HEK293T (cell line): ENCODE measurements at regions not wholly inside any gene's neighbourhood (a gene's known extent, or its start where the extent isn't known, plus 50 kb on each side); places are given as distances from the start of the nearest gene placed in this dataset.

Experiments
- CTCF ChIA-PET: fragments of 350-600 bp; formaldehyde crosslinking; extraction: SDS; loops from one replicate; lab custom pipeline; 2021; ENCODE audit warnings: antibody characterized with exemption, inconsistent platforms; lab: Yijun Ruan, JAX
- POLR2A ChIA-PET: fragments of 350-600 bp; formaldehyde crosslinking; extraction: SDS; loops from one replicate; lab custom pipeline; 2020; ENCODE audit warnings: antibody characterized with exemption, inconsistent platforms; lab: Yijun Ruan, JAX
- DNase-seq: peaks from one replicate; pipeline ENCODE4 v3.0.0; 2012; ENCODE audit warnings: mixed read lengths; ENCODE audit errors: extremely low spot score
- ARNT ChIP-seq: fragments of 450-650 bp; IDR thresholded peaks from 2 replicates; pipeline ENCODE4 v1.6.1; 2017; ENCODE audit warnings: mild to moderate bottlenecking
- BHLHE40 ChIP-seq: fragments of 450-650 bp; IDR thresholded peaks from 2 replicates; pipeline ENCODE4 v1.6.1; 2016; ENCODE audit warnings: mild to moderate bottlenecking, moderate library complexity, borderline replicate concordance
- CTBP1 ChIP-seq: fragments of 450-650 bp; IDR thresholded peaks from 2 replicates; pipeline ENCODE4 v1.6.1; 2016; ENCODE audit warnings: borderline replicate concordance
- ELF4 ChIP-seq: fragments of 450-650 bp; IDR thresholded peaks from 2 replicates; pipeline ENCODE4 v1.6.1; 2017; ENCODE audit warnings: antibody characterized with exemption
- FOXA1 ChIP-seq: fragments of 450-650 bp; IDR thresholded peaks from 2 replicates; pipeline ENCODE4 v1.6.1; 2016; ENCODE audit warnings: mild to moderate bottlenecking
- FOXK2 ChIP-seq: fragments of 450-650 bp; IDR thresholded peaks from 2 replicates; pipeline ENCODE4 v1.6.1; 2016; ENCODE audit warnings: mild to moderate bottlenecking
- FOXM1 ChIP-seq: fragments of 450-650 bp; IDR thresholded peaks from 2 replicates; pipeline ENCODE4 v1.6.1; 2017; ENCODE audit warnings: mild to moderate bottlenecking, borderline replicate concordance
- HDGF ChIP-seq: fragments of 450-650 bp; IDR thresholded peaks from 2 replicates; pipeline ENCODE4 v1.6.1; 2017; ENCODE audit warnings: antibody characterized with exemption, borderline replicate concordance
- L3MBTL2 ChIP-seq: fragments of 450-650 bp; conservative IDR thresholded peaks from 2 replicates; pipeline ENCODE4 v1.6.1; 2016; ENCODE audit warnings: mild to moderate bottlenecking
- LEF1 ChIP-seq: fragments of 450-650 bp; IDR thresholded peaks from 2 replicates; pipeline ENCODE4 v1.6.1; 2017; ENCODE audit warnings: mild to moderate bottlenecking, borderline replicate concordance
- NFRKB ChIP-seq: fragments of 450-650 bp; IDR thresholded peaks from 2 replicates; pipeline ENCODE4 v1.6.1; 2016; ENCODE audit warnings: mild to moderate bottlenecking, moderate library complexity
- SP1 ChIP-seq: fragments of 450-650 bp; IDR thresholded peaks from 2 replicates; pipeline ENCODE4 v1.6.1; 2017
- SUZ12 ChIP-seq: fragments of 450-650 bp; IDR thresholded peaks from 2 replicates; pipeline ENCODE4 v1.6.1; 2016; ENCODE audit warnings: mild to moderate bottlenecking
- TARDBP ChIP-seq: fragments of 450-650 bp; IDR thresholded peaks from 2 replicates; pipeline ENCODE4 v1.6.1; 2016
- ZNF384 ChIP-seq: fragments of 450-650 bp; IDR thresholded peaks from 2 replicates; pipeline ENCODE4 v1.6.1; 2016
- TF ChIP-seq, protein P1 (sequence below): fragments of 450-650 bp; IDR thresholded peaks from 2 replicates; pipeline ENCODE4 v1.6.1; 2016

DNA sequence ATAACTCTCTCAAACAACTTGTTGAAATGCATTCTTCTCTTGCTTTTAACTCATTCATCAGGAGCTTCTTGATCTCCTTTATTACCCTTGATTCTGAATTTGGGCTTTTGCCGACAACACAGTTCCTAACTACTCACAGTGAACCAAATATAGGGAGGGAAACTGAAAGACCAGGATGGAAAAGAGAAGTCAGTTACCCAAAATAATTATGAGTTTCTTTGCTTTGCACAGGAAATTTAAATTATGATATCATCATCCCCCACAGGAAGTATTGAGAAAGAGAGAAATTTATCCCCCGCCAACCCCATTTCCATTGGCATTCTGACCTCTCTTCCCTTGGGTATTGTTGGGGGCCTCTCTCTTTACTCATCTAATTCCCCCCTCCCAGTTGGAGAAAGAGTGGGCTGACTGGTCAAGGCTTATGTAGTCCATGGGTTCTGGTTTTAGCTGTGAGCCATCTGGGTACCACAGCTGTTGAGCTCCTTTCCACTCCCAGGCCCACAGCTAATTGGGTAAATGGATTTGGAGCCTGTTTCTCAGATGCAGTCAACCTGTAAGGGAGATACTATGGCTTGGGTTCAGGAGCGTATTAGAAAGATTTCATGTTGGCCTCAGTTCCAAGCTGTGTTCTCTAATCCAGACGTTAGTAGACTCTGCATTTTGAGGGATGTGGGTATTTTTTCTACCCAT, 109.0 kb downstream of the FZD1 start:
- ChIA-PET POLR2A (no interaction called here), CTCF (no interaction called here)
- DNase-seq = no peak
- TF ChIP-seq FOXK2 (no peak), BHLHE40 (no peak), FOXA1 (no peak), L3MBTL2 (no peak), FOXM1 (no peak), SUZ12 (no peak), TARDBP (no peak), HDGF (no peak), NFRKB (no peak), SP1 (no peak), ZNF384 (no peak), CTBP1 (no peak), ELF4 (no peak), ARNT (no peak)
- TF ChIP-seq, protein P1, sequence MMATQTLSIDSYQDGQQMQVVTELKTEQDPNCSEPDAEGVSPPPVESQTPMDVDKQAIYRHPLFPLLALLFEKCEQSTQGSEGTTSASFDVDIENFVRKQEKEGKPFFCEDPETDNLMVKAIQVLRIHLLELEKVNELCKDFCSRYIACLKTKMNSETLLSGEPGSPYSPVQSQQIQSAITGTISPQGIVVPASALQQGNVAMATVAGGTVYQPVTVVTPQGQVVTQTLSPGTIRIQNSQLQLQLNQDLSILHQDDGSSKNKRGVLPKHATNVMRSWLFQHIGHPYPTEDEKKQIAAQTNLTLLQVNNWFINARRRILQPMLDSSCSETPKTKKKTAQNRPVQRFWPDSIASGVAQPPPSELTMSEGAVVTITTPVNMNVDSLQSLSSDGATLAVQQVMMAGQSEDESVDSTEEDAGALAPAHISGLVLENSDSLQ = no peak

DNA sequence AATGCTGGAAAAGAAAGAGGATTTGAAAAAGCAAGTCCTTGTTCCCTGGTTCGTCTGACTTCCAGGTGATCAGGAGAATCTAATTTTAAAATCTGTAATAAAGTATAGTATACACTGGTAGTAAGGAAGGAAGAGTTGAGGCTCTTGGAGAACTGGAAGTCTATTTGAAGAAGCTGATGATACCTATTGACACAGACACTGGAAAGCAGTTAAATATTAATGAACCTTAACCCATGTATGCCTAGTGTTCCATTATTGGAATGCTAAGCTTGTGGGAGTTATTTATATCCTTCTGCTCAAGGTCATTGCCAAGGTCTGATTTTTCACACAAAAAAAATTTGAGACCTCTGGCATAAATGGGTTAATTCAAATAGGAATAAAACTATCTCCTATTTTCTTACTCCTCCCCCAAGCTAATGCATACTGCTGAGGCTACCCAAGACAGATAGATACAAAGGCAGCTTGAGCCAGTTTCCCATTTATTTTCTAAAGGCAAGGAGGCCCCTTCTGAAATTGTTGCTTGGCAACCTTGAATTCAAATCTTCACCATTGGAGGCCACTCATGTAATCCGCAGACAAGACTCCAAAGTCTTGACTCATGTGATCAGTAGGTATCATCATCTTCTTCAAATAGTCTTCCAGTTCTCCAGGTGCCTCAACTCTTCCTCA, 110.2 kb downstream of the FZD1 start:
- TF ChIP-seq CTBP1 = no peak
- TF ChIP-seq FOXK2 = no peak
- TF ChIP-seq ARNT = no peak
- TF ChIP-seq ELF4 = no peak
- no peak for TF ChIP-seq L3MBTL2
- no peak for TF ChIP-seq LEF1
- TF ChIP-seq FOXA1 = no peak
- TF ChIP-seq, protein P1 = no peak
- no peak for TF ChIP-seq NFRKB
- no peak for TF ChIP-seq SP1
- no peak for TF ChIP-seq ZNF384
- no peak for TF ChIP-seq BHLHE40
- no peak for TF ChIP-seq TARDBP
- TF ChIP-seq FOXM1 = no peak
- no peak for TF ChIP-seq HDGF
- no peak for TF ChIP-seq SUZ12
- ChIA-PET POLR2A (no interaction called here), CTCF (no interaction called here)
- DNase-seq = no peak

DNA sequence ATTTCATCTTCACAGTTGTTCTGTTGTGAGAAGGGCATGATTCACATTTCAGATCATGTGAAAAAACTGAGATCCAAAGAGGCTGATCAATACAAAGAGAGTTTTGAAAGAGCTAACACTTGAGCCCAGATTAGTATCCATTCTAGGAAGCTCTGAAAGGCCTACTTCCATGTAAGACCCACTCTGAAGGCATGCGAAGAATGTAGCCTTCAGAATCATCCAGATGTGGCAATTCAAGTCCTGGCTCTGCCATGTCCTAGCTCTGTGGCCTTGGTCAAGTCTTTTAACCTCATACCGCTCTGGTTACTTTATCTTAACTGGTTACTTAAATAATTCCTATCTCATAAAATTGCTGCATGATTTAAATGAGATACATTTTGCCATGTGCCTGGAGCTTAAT, 111.1 kb downstream of the FZD1 start:
- no peak for DNase-seq
- ChIA-PET POLR2A (no interaction called here), CTCF (no interaction called here)
- TF ChIP-seq FOXK2 = no peak
- no peak for TF ChIP-seq ELF4
- TF ChIP-seq FOXA1 = no peak
- TF ChIP-seq LEF1 = no peak
- no peak for TF ChIP-seq L3MBTL2

DNA sequence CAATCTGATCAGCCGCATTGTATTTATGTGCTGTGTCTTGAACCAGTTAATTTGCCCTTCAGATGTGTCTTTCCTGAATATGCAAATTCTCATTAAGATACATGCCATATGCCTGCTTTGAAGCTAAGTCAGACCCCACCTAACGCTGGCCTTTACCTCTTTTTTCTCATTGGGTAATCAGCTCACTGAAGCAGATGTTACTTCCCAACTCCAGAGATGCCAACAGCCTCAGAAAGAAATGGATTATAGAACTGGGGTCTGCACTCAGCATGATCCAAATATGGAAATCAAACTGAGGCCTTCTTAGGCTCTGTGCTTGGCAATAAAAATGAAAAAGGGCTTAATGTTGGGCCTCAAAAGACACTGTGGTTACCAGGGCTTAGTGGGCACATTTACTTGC, 113.9 kb downstream of the FZD1 start:
- ChIA-PET CTCF (no interaction called here), POLR2A (no interaction called here)
- no peak for DNase-seq
- TF ChIP-seq ARNT = no peak
- TF ChIP-seq BHLHE40 = no peak
- no peak for TF ChIP-seq ELF4
- no peak for TF ChIP-seq CTBP1
- no peak for TF ChIP-seq NFRKB
- no peak for TF ChIP-seq ZNF384
- TF ChIP-seq, protein P1 = no peak
- no peak for TF ChIP-seq SUZ12
- TF ChIP-seq LEF1 = no peak
- TF ChIP-seq FOXA1 = no peak
- TF ChIP-seq HDGF = no peak
- TF ChIP-seq L3MBTL2 = no peak

DNA sequence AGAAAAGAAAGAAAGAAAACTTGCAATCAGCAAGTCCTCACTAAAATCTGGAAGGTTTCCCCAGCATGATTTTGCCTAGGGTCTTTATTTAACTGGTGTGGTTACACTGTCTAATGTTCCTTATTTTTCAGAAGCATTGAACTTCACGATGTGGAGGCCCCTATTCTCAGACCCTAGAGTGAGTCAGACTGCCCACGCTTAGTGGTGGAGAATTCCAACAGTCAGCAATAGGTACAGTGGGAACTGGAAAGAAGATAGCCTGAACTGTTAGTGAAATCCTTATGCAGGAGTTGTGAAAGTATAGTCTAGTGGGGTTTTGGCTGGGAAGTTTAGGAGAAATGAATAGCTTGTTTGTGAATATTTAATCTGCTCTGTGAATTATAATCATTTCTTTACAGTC, 115.0 kb downstream of the FZD1 start:
- DNase-seq = no peak
- ChIA-PET CTCF (no interaction called here), POLR2A (no interaction called here)
- no peak for TF ChIP-seq FOXK2
- no peak for TF ChIP-seq CTBP1
- no peak for TF ChIP-seq BHLHE40
- TF ChIP-seq FOXA1 = no peak
- no peak for TF ChIP-seq LEF1
- no peak for TF ChIP-seq HDGF
- no peak for TF ChIP-seq ARNT
- no peak for TF ChIP-seq L3MBTL2
- TF ChIP-seq FOXM1 = no peak
- no peak for TF ChIP-seq TARDBP
- no peak for TF ChIP-seq NFRKB
- TF ChIP-seq, protein P1 = no peak
- TF ChIP-seq ELF4 = no peak
- TF ChIP-seq SUZ12 = no peak
- no peak for TF ChIP-seq SP1
- no peak for TF ChIP-seq ZNF384
